Erythroblast (primary cell): ENCODE measurements at regions not wholly inside any gene's neighbourhood (a gene's known extent, or its start where the extent isn't known, plus 50 kb on each side); places are given as distances from the start of the nearest gene placed in this dataset.

Experiments used
- GATA1 ChIP-seq: IDR thresholded peaks from 2 replicates; pipeline ENCODE4 v1.6.1; 2011; ENCODE audit warnings: low read depth, mild to moderate bottlenecking, control low read depth, low read length, moderate library complexity
- POLR2A ChIP-seq: IDR thresholded peaks from 2 replicates; pipeline ENCODE4 v1.6.1; 2011; ENCODE audit warnings: mild to moderate bottlenecking, low read length

- TF ChIP-seq POLR2A = no peak
- no peak for TF ChIP-seq GATA1
Measured at GRCh38 chr6:44682280-44682679, 294.8 kb downstream of the CDC5L start.
